Fibroblast of the aortic adventitia (primary cell): ENCODE measurements at regions not wholly inside any gene's neighbourhood (a gene's known extent, or its start where the extent isn't known, plus 50 kb on each side); places are given as distances from the start of the nearest gene placed in this dataset.
A peak's percentile ranks its signal among the peaks of the same experiment; 100 is the strongest.

Experiments
- DNase-seq: peaks from one replicate; pipeline ENCODE4 v3.0.0-alpha.2; 2010; ENCODE audit warnings: low read depth
- H3K4me3 ChIP-seq: 2 replicates; pipeline ENCODE4 v1.5.1; 2011; ENCODE audit warnings: low read depth, mild to moderate bottlenecking, control low read depth, low read length, moderate library complexity
- CTCF ChIP-seq: IDR thresholded peaks from 2 replicates; pipeline ENCODE4 v1.5.1; 2011; ENCODE audit warnings: mild to moderate bottlenecking, low read length, control low read depth, inconsistent platforms; ENCODE audit not compliant: insufficient read depth

DNA sequence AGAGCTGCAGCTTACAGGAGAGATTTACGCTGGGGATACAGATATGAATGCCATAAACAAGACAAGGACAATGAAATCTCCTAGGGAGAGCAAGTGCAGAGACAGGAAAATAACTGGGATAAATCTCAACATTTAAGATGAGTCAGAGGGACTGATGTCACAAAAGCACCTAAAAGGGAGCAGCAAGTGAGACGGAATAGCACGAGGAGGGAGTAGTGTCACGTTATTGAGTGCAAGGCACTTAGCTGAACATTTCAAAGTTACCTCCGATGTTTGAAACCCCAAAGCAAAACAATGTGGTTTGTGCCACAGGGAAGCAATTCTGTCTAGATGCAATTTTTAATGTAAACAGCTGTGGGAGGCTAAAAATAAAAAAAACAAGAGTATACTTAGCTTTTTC is 1131.7 kb upstream of the EYS start:
- no peak for DNase-seq
- TF ChIP-seq CTCF = no peak
- no peak overlapping the region for H3K4me3 ChIP-seq

DNA sequence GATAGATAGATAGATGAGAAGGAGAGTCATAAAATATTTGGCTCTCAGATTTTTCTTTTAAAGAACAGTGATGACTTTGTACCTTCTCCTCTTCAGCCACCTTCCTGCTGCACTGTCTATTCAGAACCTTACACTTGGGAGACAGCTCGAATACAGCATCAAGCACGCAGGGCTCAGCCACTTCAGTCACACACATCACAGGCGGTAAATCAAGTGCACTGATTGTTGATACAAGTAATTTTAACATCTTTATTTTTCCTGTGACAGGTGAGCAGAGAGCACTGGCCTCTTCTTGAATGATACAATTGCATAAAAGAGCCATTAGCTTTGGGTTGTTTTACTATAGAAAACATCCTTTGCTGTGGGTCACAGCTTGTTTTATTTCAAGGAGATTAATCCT is 1118.5 kb upstream of the EYS start:
- no peak overlapping the region for H3K4me3 ChIP-seq
- TF ChIP-seq CTCF = no peak
- no peak for DNase-seq

GRCh38 chr6:66814156-66814555 is 1107.1 kb upstream of the EYS start:
- no peak overlapping the region for H3K4me3 ChIP-seq
- TF ChIP-seq CTCF = no peak
- DNase-seq = no peak

DNA sequence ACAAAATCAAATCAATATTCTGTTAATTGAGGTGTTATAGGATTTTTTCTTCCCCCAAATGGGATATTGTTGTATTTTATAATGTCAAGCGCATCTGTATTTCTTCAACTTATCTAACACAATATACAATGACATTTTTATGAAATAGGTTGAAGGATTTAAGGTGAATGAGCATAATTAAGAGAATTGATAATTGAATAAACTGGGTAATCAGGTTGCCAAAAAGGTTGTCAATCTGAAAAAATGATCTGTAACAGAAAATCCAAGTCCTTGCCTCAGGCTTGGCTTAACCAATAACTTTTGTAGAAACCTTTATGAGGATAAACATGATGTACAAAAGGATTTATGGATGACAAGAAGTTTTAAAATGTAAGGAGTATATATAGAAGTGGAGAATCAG is 1101.7 kb upstream of the EYS start:
- no peak for DNase-seq
- no peak overlapping the region for H3K4me3 ChIP-seq
- no peak for TF ChIP-seq CTCF

DNA sequence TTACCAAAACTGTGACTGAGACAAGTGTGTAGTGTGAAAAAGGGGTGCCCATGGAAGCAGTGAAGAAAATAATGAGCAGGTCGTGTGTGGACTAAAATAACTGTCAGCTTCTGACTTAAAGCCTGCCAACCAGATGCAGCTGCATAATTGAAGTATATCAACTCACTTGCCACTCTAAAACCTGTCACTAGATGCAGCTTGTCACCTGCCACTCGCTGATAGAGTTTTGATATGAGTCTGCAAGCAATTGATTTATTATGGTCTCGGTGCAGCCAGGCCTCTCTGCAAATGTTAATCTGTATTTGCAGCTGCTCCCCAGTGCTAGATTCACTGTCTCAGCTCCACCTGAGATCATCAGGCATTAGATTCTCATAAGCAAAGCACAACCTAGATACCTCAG is 1090.0 kb upstream of the EYS start:
- TF ChIP-seq CTCF = no peak
- DNase-seq = no peak

DNA sequence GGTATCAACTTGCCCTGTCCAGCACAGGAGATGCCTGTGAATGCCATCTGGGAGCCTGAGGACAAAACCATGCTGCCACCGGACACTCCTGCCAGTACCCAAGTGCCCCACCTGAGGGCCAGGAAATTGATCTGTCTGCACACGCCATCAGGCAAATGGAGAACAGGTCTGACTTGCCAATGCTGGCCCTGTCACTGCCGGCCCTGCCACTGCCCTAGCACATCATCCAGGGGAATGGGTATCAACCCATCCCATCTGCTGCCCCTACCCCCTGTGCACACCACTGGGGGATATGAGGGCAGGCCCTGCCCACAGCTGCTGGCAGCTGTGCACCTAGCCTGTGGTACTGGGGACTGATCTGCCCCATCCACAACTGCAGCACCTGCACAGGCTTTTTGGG is 1081.6 kb upstream of the EYS start:
- no peak for TF ChIP-seq CTCF
- DNase-seq = no peak
- no peak overlapping the region for H3K4me3 ChIP-seq

More for the DNA sequence above, 1090.0 kb upstream of the EYS start:
- no peak overlapping the region for H3K4me3 ChIP-seq

DNA sequence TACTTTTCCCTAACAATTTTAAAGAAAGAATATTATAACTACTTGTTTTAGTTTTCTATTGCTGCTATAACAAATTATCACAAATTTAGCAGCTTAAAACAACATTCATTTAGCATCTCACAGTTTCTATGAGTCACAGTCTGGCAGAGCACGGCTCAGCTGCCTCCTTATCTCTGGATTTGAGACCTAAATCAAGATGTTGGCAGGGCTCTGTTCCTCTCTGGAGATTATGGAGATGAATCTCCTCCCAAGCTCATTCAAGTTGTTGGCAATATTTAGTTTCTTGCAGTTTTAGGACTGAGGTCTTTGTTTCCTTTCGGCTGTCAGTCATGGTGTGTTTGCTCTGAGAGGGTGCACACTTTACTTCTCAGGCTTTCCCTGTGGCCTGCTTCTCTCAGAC is 1065.8 kb upstream of the EYS start:
- DNase-seq = peak; percentile 69
- TF ChIP-seq CTCF = no peak
- no peak overlapping the region for H3K4me3 ChIP-seq
